Lower lobe of right lung (tissue), 2 donors: ENCODE measurements at regions not wholly inside any gene's neighbourhood (a gene's known extent, or its start where the extent isn't known, plus 50 kb on each side); places are given as distances from the start of the nearest gene placed in this dataset.

Source experiments
- ATAC-seq, 2 donors: fragments of 200-7000 bp; cut with Tn5 transposase; one replicate each; pipeline ENCODE4 v1.9.1; 2020 to 2022; ENCODE audit warnings: mild to moderate bottlenecking in 2 of 2, moderate library complexity in 2 of 2
- DNase-seq: peaks from one replicate; pipeline ENCODE4 v3.0.0-alpha.2; 2020
- H3K27ac ChIP-seq: fragments of 200-600 bp; one replicate; pipeline ENCODE4 v1.8.0; 2022
- H3K27me3 ChIP-seq: fragments of 200-600 bp; one replicate; pipeline ENCODE4 v1.8.0; 2022; ENCODE audit warnings: low read depth
- H3K36me3 ChIP-seq: fragments of 200-600 bp; one replicate; pipeline ENCODE4 v1.8.0; 2022; ENCODE audit warnings: mild to moderate bottlenecking
- H3K4me1 ChIP-seq: fragments of 200-600 bp; one replicate; pipeline ENCODE4 v1.8.0; 2022
- H3K4me3 ChIP-seq: fragments of 200-600 bp; one replicate; pipeline ENCODE4 v1.8.0; 2022; ENCODE audit warnings: mild to moderate bottlenecking
- H3K9me3 ChIP-seq: fragments of 200-600 bp; one replicate; pipeline ENCODE4 v1.8.0; 2022
- CTCF ChIP-seq: fragments of 200-600 bp; IDR thresholded peaks from one replicate; pipeline ENCODE4 v1.8.0; 2022; ENCODE audit warnings: antibody characterized with exemption, mild to moderate bottlenecking
- intact Hi-C: fragments of 100-400 bp; cut with DNase I; formaldehyde crosslinking; loops from one replicate; pipeline ENCODE4 v1.11.0; 2022
- donor health status: DM: no; HTN: yes; CAD: no; lungs with severe emphysema.

- Histone ChIP-seq H3K27ac (no peak overlapping the region), H3K27me3 (peaks cover 20% of the 10 kb centered on the region), H3K4me3 (no peak overlapping the region), H3K9me3 (no peaks in the 10 kb centered on the region), H3K4me1 (no peaks in the 10 kb centered on the region), H3K36me3 (no peaks in the 10 kb centered on the region)
- no peak for DNase-seq
- intact Hi-C loops, result no loop called here
- TF ChIP-seq CTCF, result no peak
- ATAC-seq, result no peak
These were observed 68.9 kb upstream of the CTNNBL1 start for GRCh38 chr20:37624963-37625362.

DNA sequence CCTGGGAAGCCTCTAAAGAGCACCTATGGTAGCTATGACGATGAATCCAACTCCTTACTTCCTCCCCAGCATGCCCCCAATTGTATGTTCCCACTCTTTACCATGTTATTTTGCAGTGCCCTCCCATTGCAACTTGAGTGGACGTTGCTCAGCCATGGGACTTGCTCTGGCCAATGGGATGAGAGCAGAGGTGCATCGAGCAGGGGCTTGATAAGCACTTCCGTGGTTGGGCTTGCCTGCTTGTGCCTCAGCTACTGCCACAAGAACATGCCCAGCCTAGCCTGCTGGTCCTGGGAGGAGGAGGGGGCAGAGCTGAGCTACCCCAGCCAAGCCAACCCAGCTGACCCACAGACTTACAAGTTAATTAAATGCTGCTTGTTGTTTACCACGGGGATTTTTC is 71.1 kb upstream of the CTNNBL1 start:
- Histone ChIP-seq H3K27me3 (peaks cover 20% of the 10 kb centered on the region), H3K27ac (no peak overlapping the region), H3K4me1 (no peaks in the 10 kb centered on the region), H3K9me3 (no peaks in the 10 kb centered on the region), H3K4me3 (no peak overlapping the region), H3K36me3 (no peaks in the 10 kb centered on the region)
- intact Hi-C loops, result no loop called here
- ATAC-seq, result no peak
- no peak for DNase-seq
- TF ChIP-seq CTCF, result no peak

DNA sequence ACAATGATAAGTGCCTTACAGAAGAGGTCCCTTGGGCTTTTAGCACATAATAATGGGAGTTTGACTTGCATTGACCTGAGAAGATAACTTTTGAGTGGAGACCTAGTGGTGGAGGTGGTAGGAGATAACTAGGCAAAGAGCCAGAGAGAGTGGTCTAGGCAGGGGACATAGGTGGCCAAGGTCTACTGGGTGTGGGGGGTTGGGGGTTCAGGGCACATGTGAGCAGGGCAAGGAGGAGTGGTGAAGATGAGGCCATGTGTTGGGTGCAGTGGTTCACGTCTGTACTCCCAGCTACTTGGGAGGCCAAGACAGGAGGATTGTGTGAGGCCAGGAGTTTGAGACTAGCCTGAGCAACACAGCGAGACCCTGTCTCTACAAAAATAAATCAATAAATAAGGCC is 74.3 kb upstream of the CTNNBL1 start:
- peaks cover 25% of the 10 kb centered on the region for H3K27me3 ChIP-seq

GRCh38 chr20:37616110-37616425 is 77.8 kb upstream of the CTNNBL1 start:
- H3K36me3 ChIP-seq, result no peaks in the 10 kb centered on the region
- ATAC-seq, result no peak
- H3K9me3 ChIP-seq, result no peaks in the 10 kb centered on the region
- H3K27me3 ChIP-seq, result peaks cover 13% of the 10 kb centered on the region
- no peak overlapping the region for H3K27ac ChIP-seq
- no peak for TF ChIP-seq CTCF
- H3K4me1 ChIP-seq, result no peaks in the 10 kb centered on the region
- intact Hi-C loops, result no loop called here
- DNase-seq, result no peak
- no peak overlapping the region for H3K4me3 ChIP-seq

More for the DNA sequence above, 74.3 kb upstream of the CTNNBL1 start:
- no peaks in the 10 kb centered on the region for H3K4me1 ChIP-seq
- no peaks in the 10 kb centered on the region for H3K36me3 ChIP-seq
- no peak overlapping the region for H3K4me3 ChIP-seq
- DNase-seq, result no peak
- TF ChIP-seq CTCF, result no peak
- no peaks in the 10 kb centered on the region for H3K9me3 ChIP-seq
- no peak for ATAC-seq
- intact Hi-C loops, result no loop called here
- no peak overlapping the region for H3K27ac ChIP-seq

DNA sequence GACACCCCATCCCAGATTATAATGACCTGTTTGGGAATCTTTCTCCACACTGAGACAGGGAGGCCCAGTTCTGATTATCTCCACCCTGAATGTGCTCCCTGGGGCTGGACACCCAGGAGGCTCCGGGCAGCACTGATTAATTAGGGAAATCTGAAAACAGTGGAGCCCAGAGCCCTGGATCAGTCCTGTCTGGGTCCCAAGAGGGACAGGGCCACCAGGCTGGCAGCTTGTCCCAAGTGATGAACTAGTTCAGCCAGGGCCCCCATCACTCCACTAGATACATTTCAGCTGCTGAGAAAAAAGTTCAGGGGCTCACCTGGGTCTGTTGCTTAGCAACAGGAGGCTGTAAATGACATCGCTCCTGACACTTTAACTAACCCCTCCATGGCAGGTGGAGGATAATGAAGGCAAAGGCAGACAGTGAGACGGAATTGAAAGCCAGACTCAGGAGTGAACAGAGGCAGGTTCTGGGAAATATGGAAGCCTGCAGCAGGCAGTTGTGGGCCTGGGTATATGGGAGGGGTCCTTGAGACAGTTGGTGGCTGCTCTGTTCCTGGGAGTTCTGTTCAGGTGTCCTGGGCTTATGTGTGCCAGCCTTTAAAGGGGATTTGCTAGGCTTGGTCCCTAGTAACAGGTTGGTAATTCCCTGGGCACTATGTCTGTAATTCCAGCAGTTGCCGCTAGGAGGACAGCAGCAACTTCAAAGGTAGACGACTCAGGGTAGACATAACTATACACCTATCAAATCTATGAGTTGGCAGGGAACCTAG is 78.3 kb upstream of the CTNNBL1 start:
- ATAC-seq (peak; percentile 28 to 51), DNase-seq (no peak)
- Histone ChIP-seq H3K27ac (no peak overlapping the region), H3K27me3 (peaks cover 8% of the 10 kb centered on the region), H3K4me1 (no peaks in the 10 kb centered on the region), H3K4me3 (no peak overlapping the region), H3K9me3 (no peaks in the 10 kb centered on the region), H3K36me3 (no peaks in the 10 kb centered on the region)
- peak; percentile 65 for TF ChIP-seq CTCF
- intact Hi-C loops, result no loop called here
